ENCODE measurements at regions not wholly inside any gene's neighbourhood (a gene's known extent, or its start where the extent isn't known, plus 50 kb on each side); places are given as distances from the start of the nearest gene placed in this dataset.

GRCh38 chr3:31133541-31133940, 239.1 kb upstream of the GADL1 start:
- no peaks in the 10 kb centered on the region for H3K9me3 ChIP-seq (ENCODE audit: low read length)
- H3K27me3 ChIP-seq (ENCODE audit: control insufficient read depth in 1 of 2, insufficient read depth in 2 of 2, low read length in 2 of 2): no peaks in the 10 kb centered on the region
- no peak overlapping the region for H2AFZ ChIP-seq (ENCODE audit: low read length)
- intact Hi-C loops (cut with micrococcal nuclease; ENCODE audit: unreplicated experiment): loop anchor here (5.0 kb wide), 1 partner anchor 201 kb away; no protein-coding TSS in a partner anchor
- no peak overlapping the region for H3K4me2 ChIP-seq (ENCODE audit: low read depth, low read length)
- CTCF ChIA-PET (ENCODE audit: low intra/inter-chr PET ratio, low total read pairs): no interaction called here
- ATAC-seq: no peak
- no peak overlapping the region for H3K4me3 ChIP-seq (replicated peaks in 1 of 3; ENCODE audit: insufficient read depth in 1 of 3, low read depth in 2 of 3, low read length in 3 of 3)
- no peak overlapping the region for H3K27ac ChIP-seq (ENCODE audit: extremely low read length, insufficient read depth, low read length)
- POLR2A ChIA-PET: no interaction called here
- H4K20me1 ChIP-seq (ENCODE audit: insufficient read depth, low read length): no peaks in the 10 kb centered on the region
- TF ChIP-seq TBX3 (IDR thresholded peaks at IDR 0.05; ENCODE audit: borderline replicate concordance) (no peak), BCL6 (CRISPR knock-in tag; IDR thresholded peaks at IDR 0.05) (no peak), ONECUT2 (CRISPR knock-in tag; IDR thresholded peaks at IDR 0.05) (no peak), AGO1 (IDR thresholded peaks at IDR 0.05; ENCODE audit: low read depth, low read length, poor library complexity, severe bottlenecking) (no peak), CC2D1A (CRISPR knock-in tag; IDR thresholded peaks at IDR 0.05) (no peak), NR2F6 (IDR thresholded peaks at IDR 0.05) (no peak), NR2F6 (CRISPR knock-in tag; IDR thresholded peaks at IDR 0.05) (no peak), NCOR1 (IDR thresholded peaks at IDR 0.05; ENCODE audit: borderline replicate concordance, low read length) (no peak), ZNF598 (CRISPR knock-in tag; IDR thresholded peaks at IDR 0.05; ENCODE audit: borderline replicate concordance) (no peak), HNRNPK (IDR thresholded peaks at IDR 0.05; ENCODE audit: low read depth, low read length, poor library complexity, severe bottlenecking) (no peak), ZBTB20 (CRISPR knock-in tag; IDR thresholded peaks at IDR 0.05; ENCODE audit: borderline replicate concordance, low read depth) (no peak)
- TF ChIP-seq, protein P1, sequence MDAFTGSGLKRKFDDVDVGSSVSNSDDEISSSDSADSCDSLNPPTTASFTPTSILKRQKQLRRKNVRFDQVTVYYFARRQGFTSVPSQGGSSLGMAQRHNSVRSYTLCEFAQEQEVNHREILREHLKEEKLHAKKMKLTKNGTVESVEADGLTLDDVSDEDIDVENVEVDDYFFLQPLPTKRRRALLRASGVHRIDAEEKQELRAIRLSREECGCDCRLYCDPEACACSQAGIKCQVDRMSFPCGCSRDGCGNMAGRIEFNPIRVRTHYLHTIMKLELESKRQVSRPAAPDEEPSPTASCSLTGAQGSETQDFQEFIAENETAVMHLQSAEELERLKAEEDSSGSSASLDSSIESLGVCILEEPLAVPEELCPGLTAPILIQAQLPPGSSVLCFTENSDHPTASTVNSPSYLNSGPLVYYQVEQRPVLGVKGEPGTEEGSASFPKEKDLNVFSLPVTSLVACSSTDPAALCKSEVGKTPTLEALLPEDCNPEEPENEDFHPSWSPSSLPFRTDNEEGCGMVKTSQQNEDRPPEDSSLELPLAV (CRISPR knock-in tag; conservative IDR thresholded peaks at IDR 0.05; ENCODE audit: low read depth): no peak
- H3K36me3 ChIP-seq (replicated peaks in 1 of 2; ENCODE audit: control insufficient read depth in 1 of 2, insufficient read depth in 2 of 2, low read length in 2 of 2): no peaks in the 10 kb centered on the region
- no peak for DNase-seq (ENCODE audit: low spot score)
- no peaks in the 10 kb centered on the region for H3K4me1 ChIP-seq (ENCODE audit: insufficient read depth, low read length)
- no TSS peak for BruUV-seq (replicated peaks)
- no peaks in the 10 kb centered on the region for H3K79me2 ChIP-seq (ENCODE audit: insufficient read depth, low read length)
- no peak overlapping the region for H3K9ac ChIP-seq (ENCODE audit: insufficient read depth, low read depth, low read length)
- no peak for FAIRE-seq
- in situ Hi-C loops (cut with HindIII; ENCODE audit: extremely low pct_ligation_motif_present, low pct_unique_long_range_greater_than_20kb): loop anchor here (5.0 to 25.0 kb wide), 2 partner anchors 366 to 1121 kb away; no protein-coding TSS in a partner anchor
- WGBS (ENCODE audit: low lambda C conversion rate): 76% methylated on average over 1 of the region's 1 CpG

Data from HepG2 (cell line).